GM18498 (cell line): ENCODE measurements at regions not wholly inside any gene's neighbourhood (a gene's known extent, or its start where the extent isn't known, plus 50 kb on each side); places are given as distances from the start of the nearest gene placed in this dataset.

ENCODE experiments used
- ATAC-seq: cut with Tn5 transposase; IDR thresholded peaks from one replicate; pipeline ENCODE4 v1.9.1; 2021; ENCODE audit warnings: mild to moderate bottlenecking, moderate library complexity; ENCODE audit not compliant: unreplicated experiment

DNA sequence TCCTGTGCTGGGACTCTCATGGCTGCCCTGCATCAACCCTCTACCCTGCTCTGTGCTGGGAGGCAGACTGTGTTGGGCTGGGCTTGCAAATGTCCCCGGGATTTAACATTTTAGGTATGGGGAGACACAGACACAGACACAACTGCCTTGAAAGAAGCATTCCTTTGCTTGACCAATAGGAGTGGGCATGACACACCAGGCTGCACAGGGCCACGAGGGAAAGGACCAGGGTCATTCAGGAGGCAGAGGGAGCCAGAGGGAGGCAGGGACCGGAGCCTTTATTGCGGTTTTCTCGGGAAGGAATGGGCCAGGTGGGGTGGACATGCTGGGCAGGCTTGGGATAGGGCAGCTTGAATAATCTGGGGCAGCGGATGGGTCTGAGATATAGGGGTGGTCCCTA is 238.7 kb upstream of the COPS8 start:
- ATAC-seq = no peak

DNA sequence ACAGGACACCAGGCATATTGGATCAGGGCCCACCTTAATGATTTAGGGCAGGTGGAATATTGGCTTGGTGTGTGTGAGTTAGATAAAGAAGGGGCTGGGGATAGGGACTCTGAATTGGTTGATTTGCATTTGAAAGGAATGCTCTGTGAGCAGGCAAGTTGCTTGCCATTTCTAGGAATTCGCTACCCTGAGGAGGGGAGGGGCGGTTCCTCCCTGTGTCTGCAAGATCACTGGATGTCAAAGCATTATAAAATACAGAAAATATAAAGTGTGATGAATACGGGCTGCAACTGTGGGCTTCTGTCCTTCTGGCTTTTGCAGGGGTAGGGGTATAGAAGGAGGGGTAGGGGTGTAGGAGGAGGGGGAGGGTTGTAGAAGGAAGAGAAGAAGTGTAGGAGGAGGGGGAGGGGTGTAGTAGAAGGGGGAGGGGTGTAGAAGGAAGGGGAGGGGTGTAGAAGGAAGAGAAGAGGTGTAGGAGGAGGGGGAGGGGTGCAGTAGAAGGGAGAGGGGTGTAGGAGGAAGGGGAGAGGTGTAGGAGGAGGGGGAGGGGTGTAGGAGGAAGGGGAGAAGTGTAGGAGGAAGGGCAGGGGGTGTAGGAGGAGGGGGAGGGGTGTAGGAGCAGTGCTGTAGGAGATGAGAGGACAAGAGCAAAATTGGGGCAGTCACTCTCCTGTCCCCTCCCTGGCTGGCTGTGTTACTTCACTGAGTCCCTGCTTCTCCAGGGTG is 238.0 kb upstream of the COPS8 start:
- ATAC-seq = no peak

DNA sequence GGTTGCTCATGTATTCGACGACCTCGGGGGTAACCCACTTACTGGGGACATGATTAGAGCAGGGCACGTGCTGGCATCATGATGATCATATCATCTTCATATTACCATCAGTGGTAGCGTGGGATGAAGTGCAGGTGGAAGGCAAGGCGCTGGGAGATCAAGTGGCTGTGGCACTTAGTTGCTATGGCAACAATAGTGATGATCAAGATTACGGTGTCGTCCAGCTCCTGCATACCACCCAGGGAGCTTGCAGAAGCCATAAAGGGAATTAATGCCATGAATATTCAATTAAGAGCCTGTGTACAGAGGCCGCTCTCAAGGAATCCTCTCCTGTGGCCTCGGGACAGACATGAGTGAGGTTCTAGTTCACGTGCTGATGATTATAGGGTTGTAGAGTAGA is 237.2 kb upstream of the COPS8 start:
- no peak for ATAC-seq

DNA sequence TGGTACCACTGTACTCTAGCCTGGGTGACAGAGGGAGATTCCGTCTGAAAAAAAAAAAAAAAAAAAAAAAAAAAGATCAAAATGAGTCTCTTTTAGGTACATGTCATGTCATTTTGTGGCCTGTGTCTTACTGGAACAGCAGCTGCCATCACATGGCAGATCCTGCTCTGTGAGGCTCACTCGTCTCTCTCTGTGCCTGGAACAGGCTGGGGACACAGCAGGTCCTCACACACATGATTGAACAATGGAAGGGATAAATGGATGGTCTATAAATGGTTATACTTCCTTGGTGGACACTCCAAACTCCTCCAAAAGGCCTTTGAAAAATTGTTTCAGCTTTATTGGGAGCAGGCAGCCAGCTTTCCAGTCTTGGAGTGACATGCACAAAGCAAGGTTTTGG is 236.2 kb upstream of the COPS8 start:
- no peak for ATAC-seq

DNA sequence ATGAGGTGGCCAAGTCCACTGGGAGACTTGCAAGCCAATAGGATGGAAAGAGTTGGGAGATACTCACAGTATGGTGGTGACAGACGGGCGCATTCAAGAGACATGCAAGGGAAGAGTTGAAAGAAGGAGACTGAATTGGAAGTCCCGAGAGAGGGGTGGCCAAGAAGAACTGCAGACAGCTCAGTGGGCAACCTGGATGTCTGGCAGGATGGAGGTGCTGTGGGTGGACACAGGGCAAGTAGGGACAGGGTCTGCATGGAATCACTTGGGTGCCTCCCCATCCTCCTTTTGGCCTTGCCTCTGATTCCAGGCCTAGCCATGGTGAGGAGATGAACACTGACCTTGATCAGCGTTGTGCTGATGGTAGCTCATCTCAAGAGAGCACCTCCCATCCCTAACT is 235.7 kb upstream of the COPS8 start:
- no peak for ATAC-seq

DNA sequence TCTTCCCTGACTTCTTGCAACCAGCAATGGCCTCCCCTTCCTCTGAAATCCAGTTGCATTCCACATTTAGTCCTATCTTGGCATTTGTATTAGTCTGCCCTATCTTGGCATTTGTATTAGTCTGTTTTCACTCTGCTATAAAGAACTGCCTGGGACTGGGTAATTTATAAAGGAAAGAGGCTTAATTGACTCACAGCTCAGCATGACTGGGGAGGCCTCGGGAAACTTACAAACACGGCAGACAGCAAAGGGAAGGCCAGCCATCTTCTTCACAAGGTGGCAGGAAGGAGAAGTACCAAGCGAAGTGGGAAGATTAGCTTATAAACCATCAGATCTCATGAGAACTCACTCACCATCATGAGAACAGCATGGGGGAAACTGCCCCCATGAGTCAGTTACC is 234.5 kb upstream of the COPS8 start:
- ATAC-seq = no peak

DNA sequence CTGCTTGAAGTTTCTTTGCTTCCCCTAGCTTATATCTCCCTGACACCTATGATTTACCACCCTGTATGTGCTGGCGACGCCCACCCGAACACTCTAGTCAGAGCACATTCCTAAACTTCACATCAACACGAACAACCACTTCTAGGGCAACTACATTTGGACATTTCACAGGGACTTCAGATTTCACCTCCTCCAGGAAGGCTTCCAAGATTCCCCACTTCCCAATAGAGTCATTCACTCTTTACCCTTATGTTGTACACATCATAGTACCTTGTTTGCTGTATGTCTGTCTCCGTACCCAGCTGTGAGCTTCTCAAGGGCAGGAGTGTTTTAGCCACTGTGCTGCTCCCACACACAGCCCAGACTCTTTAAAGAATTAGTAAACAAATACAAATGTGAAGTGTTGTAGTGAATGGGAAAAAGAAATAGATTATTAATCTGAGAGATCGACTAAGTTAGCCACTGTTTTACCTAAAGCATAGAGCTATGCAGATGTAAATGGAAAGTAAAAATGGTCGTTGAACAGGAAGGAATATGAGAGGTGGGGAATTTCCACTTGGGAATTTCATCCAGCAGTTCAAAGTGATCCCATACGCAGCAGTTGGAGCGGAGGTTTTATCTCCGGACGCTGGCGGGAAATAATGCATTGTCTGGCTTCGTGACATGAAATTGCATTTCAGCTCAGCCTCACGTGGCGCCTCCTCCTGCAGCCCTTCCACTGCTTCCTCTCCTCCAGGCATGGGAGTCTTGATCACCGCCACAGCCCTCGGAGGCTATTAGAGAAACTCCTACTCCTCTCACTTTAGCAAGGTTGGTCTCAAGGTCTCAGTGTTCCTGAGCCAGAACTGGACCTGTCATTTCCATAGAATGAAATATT is 233.4 kb upstream of the COPS8 start:
- no peak for ATAC-seq

DNA sequence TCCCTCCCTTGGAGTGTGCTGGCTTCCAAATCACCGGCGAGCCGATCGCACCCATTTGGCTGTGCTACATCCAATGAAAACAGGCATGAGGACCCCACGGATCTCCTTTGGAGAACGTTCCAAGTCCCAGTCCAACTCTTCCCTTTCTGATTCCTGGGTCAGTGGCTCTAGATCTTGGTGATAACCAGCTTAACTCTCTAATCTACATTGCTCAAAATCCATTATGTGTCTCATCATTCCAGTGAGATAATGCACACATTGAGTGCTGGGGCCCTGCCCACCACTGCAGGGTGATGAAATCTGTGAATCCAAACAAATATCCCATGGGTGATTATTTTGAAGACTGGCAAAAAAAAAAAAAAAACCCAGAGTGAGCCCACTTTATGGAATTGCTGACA is 232.7 kb upstream of the COPS8 start:
- ATAC-seq = no peak

DNA sequence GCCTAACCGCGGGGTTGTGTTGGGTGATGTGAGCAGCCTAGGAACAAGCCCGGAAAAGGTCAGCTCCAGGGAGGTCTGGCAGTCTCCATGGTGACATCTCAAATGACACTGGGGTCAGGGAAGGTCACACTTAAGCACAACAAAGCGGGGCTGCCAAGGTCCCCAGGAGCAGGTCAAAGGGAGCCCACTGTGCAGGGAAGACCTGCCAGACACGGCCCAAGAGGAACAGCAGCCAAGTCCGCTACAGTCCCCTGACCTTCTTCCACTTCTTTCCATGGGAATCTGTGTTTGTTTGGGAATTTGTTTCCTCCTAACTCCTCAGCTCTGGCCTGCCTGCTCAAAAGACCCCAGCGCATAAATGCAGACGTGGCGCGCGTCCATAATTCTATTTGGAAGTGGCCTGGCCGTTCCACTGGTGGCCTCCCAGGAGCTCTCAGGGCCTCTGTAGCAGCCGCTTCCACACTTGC is 232.1 kb upstream of the COPS8 start:
- no peak for ATAC-seq

DNA sequence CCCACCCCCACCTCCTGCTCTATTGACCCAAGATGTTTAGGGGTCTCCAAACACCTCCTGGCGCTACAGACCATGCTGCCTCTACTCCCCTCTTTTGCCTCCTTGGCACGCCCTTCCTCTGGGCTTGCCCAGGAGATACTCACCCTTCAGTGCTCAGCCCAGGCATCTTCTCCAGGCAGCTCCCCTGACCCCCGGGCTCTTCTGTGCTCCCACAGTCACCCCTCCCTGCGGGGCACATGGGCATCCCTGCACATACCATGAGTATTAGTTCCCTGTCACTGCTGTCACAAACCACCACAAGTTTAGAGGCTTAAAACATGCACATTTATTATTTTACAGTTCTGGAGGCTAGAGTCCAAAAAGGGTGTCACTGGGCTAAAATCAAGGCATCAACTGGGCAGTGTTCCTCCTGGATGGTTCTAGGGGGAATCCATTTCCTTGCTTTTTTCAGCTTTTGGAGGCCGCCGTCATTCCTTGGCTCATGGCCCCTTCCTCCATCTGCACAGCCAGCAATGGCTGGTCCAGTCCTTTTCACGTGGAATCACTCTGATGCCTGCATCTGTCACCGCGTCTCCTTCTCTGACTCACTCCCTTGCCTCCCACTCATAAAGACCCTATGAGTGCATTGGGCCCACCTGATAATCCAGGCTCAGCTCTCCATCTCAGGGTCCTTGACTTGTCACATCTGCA is 230.4 kb upstream of the COPS8 start:
- no peak for ATAC-seq

DNA sequence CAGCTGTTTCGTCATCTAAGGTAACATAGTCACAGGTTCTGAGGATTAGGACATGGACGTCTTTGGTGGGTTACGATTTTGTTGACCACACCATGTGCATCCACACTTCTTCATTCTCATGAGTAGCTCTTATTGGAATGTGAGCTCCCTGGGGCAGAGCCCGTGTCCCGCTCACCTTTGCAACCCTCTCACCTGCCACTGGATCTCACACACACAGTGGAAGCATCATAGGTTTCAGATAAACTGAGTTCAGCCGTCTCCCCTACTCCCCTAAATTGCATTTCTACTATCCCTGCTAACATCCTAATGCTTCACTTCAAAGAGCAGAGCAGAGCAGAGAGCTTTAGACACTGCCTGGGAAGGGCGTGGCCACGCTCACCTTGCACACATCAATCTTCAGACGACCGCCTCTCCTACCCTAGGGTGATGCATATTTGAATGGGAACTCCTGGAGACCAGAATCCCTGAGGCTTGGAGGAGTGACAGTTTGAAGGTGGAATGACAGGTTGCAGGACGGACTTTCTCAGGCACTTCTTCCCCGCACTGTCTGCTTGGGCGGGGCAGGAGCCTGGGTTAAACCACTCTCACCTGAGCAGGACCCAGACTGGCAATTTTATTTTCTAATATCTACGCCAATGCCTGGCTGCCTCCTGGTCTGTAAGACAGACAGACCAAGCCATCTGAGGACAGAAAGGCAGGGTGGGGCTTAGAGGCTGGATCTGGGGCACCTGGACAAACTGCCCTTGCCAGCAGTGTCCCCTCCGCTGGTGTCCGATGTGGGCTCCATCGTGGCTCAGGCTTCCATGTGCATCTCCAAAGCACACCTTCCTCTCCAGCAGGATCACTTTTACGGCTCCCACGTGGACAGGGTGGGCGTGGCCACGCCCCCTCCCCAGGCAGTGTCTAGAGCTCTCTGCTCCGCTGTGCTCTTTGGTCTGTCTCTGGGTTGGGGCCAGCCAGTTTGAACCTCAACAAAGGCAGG is 229.5 kb upstream of the COPS8 start:
- ATAC-seq = no peak

DNA sequence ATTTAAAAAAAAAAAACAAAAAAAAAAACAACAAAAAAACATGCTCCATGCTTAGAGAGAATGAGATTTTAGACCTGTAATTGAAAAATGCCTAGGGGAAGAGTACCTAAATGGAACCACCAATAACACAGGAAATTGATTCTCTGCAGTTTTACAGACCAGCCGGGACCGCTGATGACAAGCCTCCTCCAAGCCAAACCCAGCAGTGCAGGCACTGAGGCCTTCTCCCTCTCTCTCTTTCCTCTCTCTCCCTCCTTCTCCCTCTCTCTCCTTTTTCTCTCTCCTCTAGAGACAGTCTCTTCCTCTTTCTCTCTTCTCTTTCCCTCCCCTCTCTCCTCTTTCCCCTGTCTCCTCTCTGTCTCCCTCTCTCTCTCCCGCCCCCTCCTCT is 228.8 kb upstream of the COPS8 start:
- no peak for ATAC-seq

DNA sequence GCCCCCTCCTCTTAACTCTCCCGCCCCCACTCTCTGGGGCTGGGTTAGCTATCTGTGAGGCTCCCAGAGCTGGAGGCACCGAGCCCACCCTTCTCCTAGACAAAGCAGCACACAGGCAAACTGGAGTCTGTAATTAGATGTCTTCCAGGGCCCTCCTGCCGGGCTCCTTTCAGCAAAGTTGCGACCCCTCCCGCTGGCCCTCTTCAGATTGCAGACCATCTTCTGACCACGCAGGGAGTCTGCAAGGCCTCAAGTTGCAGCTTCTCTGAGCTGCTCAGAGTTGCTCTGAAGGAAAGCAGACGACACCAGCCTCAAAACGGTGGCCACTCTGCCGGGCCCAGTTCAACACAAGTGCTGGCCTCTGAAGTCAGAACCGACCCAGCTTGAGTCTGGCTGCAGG is 228.4 kb upstream of the COPS8 start:
- ATAC-seq = no peak

DNA sequence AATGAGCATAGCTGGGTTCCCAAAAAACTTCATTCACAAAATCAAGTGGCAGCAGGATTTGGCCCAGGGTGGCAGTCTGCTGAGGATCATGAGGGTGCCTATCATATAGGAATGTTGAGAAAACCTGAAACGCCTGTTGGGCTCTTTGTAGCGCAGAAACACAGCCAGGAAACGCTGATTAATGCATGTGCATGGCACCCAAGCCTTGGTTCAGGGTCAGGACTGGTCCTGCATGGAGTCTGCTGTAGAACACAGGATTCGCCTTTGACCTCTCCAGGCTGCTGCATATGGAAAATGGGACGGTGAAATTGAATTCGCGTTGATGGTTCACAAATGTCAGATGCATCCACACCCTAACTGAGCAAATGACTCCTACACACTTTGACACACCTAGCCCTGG is 227.9 kb upstream of the COPS8 start:
- no peak for ATAC-seq

DNA sequence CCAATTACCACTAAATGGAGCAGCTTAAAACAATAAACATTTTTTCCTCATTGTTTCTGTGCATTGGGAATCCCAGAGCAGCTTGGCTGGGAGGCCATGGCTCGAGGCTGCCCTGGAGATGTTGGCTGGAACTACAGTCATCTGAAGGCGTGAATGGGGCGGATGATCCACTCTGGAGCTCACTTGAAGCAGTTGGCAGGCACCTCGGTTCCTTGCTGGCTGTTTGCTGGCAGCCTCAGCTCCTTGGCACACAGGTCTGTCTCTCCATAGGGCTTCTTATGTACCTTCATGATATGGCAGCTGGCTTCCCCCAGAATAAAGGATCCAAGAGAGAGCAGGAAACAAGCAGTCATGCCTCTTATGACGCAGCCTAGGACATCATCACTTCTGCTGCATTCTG is 227.0 kb upstream of the COPS8 start:
- ATAC-seq = no peak

DNA sequence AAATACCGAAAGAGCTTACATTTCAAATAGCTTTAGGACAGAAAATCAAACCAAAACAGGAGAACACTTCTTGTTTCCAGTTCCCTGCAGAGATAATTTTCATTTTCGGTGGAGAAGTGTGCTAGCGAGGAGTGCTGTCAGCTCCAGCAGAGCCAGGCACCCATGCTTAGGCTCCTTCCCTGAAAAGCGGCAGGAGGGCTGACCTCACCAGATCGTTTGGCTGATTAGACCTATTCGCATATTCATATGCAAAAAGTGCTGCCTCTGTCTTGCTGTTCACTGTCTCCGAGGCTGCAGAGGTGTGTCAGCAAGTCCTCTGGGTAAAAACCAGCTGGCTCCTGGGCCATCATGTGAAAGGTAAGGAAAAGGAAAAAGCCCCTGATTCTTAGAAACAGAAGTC is 225.8 kb upstream of the COPS8 start:
- no peak for ATAC-seq

DNA sequence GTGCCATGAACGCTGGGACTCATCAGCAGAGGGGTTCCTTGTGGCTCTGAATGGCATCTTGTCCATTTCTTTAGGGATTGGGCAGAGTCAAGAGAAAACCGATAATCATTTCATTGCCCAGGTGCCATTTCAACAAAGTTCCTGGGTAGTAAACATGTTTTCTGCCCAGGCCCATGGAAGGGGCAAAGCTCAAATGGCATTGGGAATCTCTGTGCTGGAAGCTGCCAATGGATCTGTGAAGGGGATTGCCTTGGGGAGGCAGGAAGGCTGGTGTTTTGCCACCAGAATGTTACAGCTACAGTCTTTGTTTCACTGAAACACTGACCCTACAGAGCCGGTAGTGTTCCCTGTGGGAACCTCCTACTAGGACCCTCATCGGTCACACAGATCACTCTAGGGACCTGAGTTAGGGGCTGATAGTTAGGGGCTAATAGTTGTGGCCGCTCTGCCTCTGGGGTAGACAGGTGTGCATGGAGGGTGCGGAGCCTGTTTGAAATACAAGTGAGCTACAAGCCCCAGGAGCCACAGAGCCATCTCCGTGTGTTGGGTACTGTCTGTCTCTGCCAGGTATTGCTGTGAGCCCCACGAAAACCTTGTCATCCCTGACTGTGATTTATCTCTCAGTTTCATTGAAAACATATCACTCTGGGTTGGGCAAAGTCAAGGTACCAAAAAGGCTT is 224.4 kb upstream of the COPS8 start:
- ATAC-seq = no peak

DNA sequence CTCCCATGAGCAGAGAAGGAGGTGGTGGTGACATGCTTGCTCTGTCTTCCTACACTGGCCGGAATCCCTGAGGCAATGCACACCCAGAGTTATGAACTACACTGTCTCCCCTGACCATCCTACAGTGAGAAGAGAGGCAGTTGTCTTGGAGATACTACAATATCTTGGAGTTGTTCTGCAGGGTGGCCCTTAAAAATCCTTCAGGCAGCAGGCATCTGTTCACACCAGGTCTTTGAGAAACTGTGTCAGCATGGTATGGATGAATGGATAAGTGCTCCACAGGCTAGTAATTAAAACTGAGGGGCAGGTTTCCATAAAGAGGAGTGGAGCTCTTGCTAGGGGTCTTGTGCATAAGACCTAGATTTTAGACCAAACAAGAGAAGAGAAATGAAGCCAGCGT is 223.7 kb upstream of the COPS8 start:
- no peak for ATAC-seq

DNA sequence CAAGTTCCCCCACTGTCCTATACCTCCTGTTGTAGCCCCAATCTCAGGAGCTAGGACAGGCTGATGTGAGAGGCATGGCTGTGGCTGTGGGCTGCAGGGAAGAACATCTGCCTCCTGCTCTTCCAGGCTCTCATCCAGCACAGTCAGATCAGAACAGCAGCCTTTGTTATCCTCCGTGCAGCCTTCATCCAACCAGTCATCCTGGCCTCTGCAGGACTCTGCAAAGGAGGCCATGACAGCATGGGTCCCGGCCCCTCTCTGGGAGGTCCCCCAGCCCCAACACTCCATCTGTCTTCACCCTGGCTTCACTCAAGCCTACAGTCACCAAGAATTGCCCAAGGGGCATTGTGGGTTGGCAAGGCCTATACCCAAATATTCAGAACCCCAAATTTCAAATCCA is 223.2 kb upstream of the COPS8 start:
- ATAC-seq = no peak
